ENCODE measurements at regions not wholly inside any gene's neighbourhood (a gene's known extent, or its start where the extent isn't known, plus 50 kb on each side); places are given as distances from the start of the nearest gene placed in this dataset.

- intact Hi-C loops (cut with micrococcal nuclease) = no loop called here
- BruUV-seq (replicated peaks) = no TSS peak
- H3K9me2 ChIP-seq (ENCODE audit: insufficient read depth) = no peaks in the 10 kb centered on the region
- H3K4me1 ChIP-seq (ENCODE audit: control insufficient read depth in 1 of 2, insufficient read depth in 2 of 2, low read length in 2 of 2) = no peaks in the 10 kb centered on the region
- no peaks in the 10 kb centered on the region for H4K20me1 ChIP-seq (ENCODE audit: insufficient read depth)
- ChIA-PET CTCF (no interaction called here), POLR2A (no interaction called here), RAD21 (ENCODE audit: low non-redundant PET in 1 of 2, low total read pairs in 2 of 2, uncharacterized antibody in 2 of 2, unreplicated experiment in 2 of 2) (no interaction called here)
- ATAC-seq (no peak), DNase-seq (ENCODE audit: low read depth, low spot score) (no peak)
- H3K27me3 ChIP-seq (ENCODE audit: insufficient read depth, low read length) = peaks cover 11% of the 10 kb centered on the region; the same call in 1 of the 2 replicates
- no peaks in the 10 kb centered on the region for H3K36me3 ChIP-seq (ENCODE audit: control insufficient read depth in 1 of 2, insufficient read depth in 2 of 2, low read length in 2 of 2)
- no peak overlapping the region for H3K27ac ChIP-seq (ENCODE audit: low read depth, low read length)
- no peak overlapping the region for H2AFZ ChIP-seq (ENCODE audit: low read depth, low read length, poor library complexity, severe bottlenecking)
- TF ChIP-seq EGR1 (IDR thresholded peaks at IDR 0.05; ENCODE audit: low read depth) (no peak), POLR2AphosphoS5 (IDR thresholded peaks at IDR 0.05; ENCODE audit: low read depth, low read length) (no peak), ZFX (IDR thresholded peaks at IDR 0.05) (no peak), POLR2A (IDR thresholded peaks at IDR 0.05; ENCODE audit: borderline replicate concordance, extremely low read depth, insufficient read depth, insufficient read length) (no peak), ZNF274 (IDR thresholded peaks at IDR 0.05; ENCODE audit: low read depth, low read length) (no peak), RAD21 (IDR thresholded peaks at IDR 0.05; ENCODE audit: low read depth) (no peak), EZH2 (IDR thresholded peaks at IDR 0.05) (no peak), ATF3 (IDR thresholded peaks at IDR 0.05) (no peak), ELF1 (IDR thresholded peaks at IDR 0.05; ENCODE audit: borderline replicate concordance, low read depth) (no peak), CTCF (IDR thresholded peaks at IDR 0.05 in 2 of 3, conservative IDR thresholded peaks at IDR 0.05 in 1 of 3; ENCODE audit: borderline replicate concordance in 1 of 3, insufficient read depth in 1 of 3, low read depth in 2 of 3, low read length in 2 of 3) (no peak), CBX3 (IDR thresholded peaks at IDR 0.05; ENCODE audit: low read depth) (no peak), JUND (IDR thresholded peaks at IDR 0.05) (no peak), MAX (IDR thresholded peaks at IDR 0.05) (no peak), EZH2phosphoT487 (IDR thresholded peaks at IDR 0.05; ENCODE audit: borderline replicate concordance) (no peak), CEBPB (IDR thresholded peaks at IDR 0.05; ENCODE audit: low read depth) (no peak), SRF (IDR thresholded peaks at IDR 0.05; ENCODE audit: low read depth) (no peak), FOSL1 (IDR thresholded peaks at IDR 0.05; ENCODE audit: low read depth) (no peak)
- TF ChIP-seq, protein P1, sequence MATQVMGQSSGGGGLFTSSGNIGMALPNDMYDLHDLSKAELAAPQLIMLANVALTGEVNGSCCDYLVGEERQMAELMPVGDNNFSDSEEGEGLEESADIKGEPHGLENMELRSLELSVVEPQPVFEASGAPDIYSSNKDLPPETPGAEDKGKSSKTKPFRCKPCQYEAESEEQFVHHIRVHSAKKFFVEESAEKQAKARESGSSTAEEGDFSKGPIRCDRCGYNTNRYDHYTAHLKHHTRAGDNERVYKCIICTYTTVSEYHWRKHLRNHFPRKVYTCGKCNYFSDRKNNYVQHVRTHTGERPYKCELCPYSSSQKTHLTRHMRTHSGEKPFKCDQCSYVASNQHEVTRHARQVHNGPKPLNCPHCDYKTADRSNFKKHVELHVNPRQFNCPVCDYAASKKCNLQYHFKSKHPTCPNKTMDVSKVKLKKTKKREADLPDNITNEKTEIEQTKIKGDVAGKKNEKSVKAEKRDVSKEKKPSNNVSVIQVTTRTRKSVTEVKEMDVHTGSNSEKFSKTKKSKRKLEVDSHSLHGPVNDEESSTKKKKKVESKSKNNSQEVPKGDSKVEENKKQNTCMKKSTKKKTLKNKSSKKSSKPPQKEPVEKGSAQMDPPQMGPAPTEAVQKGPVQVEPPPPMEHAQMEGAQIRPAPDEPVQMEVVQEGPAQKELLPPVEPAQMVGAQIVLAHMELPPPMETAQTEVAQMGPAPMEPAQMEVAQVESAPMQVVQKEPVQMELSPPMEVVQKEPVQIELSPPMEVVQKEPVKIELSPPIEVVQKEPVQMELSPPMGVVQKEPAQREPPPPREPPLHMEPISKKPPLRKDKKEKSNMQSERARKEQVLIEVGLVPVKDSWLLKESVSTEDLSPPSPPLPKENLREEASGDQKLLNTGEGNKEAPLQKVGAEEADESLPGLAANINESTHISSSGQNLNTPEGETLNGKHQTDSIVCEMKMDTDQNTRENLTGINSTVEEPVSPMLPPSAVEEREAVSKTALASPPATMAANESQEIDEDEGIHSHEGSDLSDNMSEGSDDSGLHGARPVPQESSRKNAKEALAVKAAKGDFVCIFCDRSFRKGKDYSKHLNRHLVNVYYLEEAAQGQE (IDR thresholded peaks at IDR 0.05; ENCODE audit: low read depth) = no peak
- TF ChIP-seq, protein P2, sequence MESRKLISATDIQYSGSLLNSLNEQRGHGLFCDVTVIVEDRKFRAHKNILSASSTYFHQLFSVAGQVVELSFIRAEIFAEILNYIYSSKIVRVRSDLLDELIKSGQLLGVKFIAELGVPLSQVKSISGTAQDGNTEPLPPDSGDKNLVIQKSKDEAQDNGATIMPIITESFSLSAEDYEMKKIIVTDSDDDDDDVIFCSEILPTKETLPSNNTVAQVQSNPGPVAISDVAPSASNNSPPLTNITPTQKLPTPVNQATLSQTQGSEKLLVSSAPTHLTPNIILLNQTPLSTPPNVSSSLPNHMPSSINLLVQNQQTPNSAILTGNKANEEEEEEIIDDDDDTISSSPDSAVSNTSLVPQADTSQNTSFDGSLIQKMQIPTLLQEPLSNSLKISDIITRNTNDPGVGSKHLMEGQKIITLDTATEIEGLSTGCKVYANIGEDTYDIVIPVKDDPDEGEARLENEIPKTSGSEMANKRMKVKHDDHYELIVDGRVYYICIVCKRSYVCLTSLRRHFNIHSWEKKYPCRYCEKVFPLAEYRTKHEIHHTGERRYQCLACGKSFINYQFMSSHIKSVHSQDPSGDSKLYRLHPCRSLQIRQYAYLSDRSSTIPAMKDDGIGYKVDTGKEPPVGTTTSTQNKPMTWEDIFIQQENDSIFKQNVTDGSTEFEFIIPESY (IDR thresholded peaks at IDR 0.05; ENCODE audit: extremely low read depth, insufficient replicate concordance, low read length) = no peak
- H3K4me2 ChIP-seq (ENCODE audit: low read length) = no peak overlapping the region
- H3K79me2 ChIP-seq (ENCODE audit: insufficient read depth, low read length) = no peaks in the 10 kb centered on the region
- H3K9me3 ChIP-seq (ENCODE audit: control insufficient read depth in 1 of 2, insufficient read depth in 1 of 2, low read depth in 1 of 2, low read length in 2 of 2) = no peaks in the 10 kb centered on the region
- no peak overlapping the region for H3K4me3 ChIP-seq (replicated peaks in 1 of 2; ENCODE audit: low read depth in 1 of 2, low read length in 2 of 2)
- no peak overlapping the region for H3K9ac ChIP-seq (ENCODE audit: low read length)
Measured at GRCh38 chr13:42424182-42424581, 149.8 kb upstream of the TNFSF11 start.

Data from HCT116 (cell line).